Smooth muscle cell (in vitro differentiated cells): ENCODE measurements at regions not wholly inside any gene's neighbourhood (a gene's known extent, or its start where the extent isn't known, plus 50 kb on each side); places are given as distances from the start of the nearest gene placed in this dataset.

Source experiments
- DNase-seq: peaks from one replicate; lab custom pipeline; 2025; ENCODE audit not compliant: unreplicated experiment; lab: John Stamatoyannopoulos, UW
- H2AFZ ChIP-seq: fragments of 200-600 bp; sonication (generic); 2 replicates; pipeline ENCODE4 v1.6.0; 2016; ENCODE audit warnings: antibody characterized with exemption, low read depth, mild to moderate bottlenecking
- H3F3A ChIP-seq: fragments of 200-600 bp; sonication (generic); 2 replicates; pipeline ENCODE4 v1.6.0; 2017; ENCODE audit warnings: antibody characterized with exemption, low read depth
- H3K27ac ChIP-seq: fragments of 200-600 bp; sonication (generic); 2 replicates; pipeline ENCODE4 v1.5.1; 2016; ENCODE audit warnings: low read depth, mild to moderate bottlenecking
- H3K27me3 ChIP-seq: fragments of 200-600 bp; sonication (generic); 2 replicates; pipeline ENCODE4 v1.6.1; 2016; ENCODE audit warnings: low read depth, mild to moderate bottlenecking
- H3K36me3 ChIP-seq: fragments of 200-600 bp; sonication (generic); 2 replicates; pipeline ENCODE4 v1.5.1; 2016; ENCODE audit warnings: low read depth
- H3K4me1 ChIP-seq: fragments of 200-600 bp; sonication (generic); 2 replicates; pipeline ENCODE4 v1.5.1; 2016; ENCODE audit warnings: low read depth
- H3K4me2 ChIP-seq: fragments of 200-600 bp; sonication (generic); 2 replicates; pipeline ENCODE4 v1.6.0; 2016; ENCODE audit warnings: mild to moderate bottlenecking
- H3K4me3 ChIP-seq: fragments of 200-600 bp; sonication (generic); 2 replicates; pipeline ENCODE4 v1.5.1; 2016; ENCODE audit warnings: mild to moderate bottlenecking
- H3K79me2 ChIP-seq: fragments of 200-600 bp; sonication (generic); 2 replicates; pipeline ENCODE4 v1.6.0; 2016; ENCODE audit warnings: low read depth, mild to moderate bottlenecking
- H3K9ac ChIP-seq: fragments of 200-600 bp; sonication (generic); 2 replicates; pipeline ENCODE4 v1.6.0; 2016; ENCODE audit warnings: low read depth
- H3K9me3 ChIP-seq: fragments of 200-600 bp; sonication (generic); replicated peaks from 2 replicates; pipeline ENCODE4 v1.5.1; 2016; ENCODE audit warnings: low read depth
- H4K20me1 ChIP-seq: fragments of 200-600 bp; sonication (generic); 2 replicates; pipeline ENCODE4 v1.6.0; 2016; ENCODE audit warnings: low read depth
- WGBS: methylation state at CpG from one replicate; pipeline ENCODE4 v1.1.7; 2016; ENCODE audit warnings: low lambda C conversion rate; 5-methylcytosine and 5-hydroxymethylcytosine counted together
- TF ChIP-seq, protein P1 (sequence below): fragments of 200-600 bp; sonication (generic); IDR thresholded peaks from 2 replicates; pipeline ENCODE4 v1.5.1; 2017; ENCODE audit warnings: borderline replicate concordance, mild to moderate bottlenecking, antibody characterized with exemption; ENCODE audit not compliant: insufficient read depth, poor library complexity, severe bottlenecking

DNA sequence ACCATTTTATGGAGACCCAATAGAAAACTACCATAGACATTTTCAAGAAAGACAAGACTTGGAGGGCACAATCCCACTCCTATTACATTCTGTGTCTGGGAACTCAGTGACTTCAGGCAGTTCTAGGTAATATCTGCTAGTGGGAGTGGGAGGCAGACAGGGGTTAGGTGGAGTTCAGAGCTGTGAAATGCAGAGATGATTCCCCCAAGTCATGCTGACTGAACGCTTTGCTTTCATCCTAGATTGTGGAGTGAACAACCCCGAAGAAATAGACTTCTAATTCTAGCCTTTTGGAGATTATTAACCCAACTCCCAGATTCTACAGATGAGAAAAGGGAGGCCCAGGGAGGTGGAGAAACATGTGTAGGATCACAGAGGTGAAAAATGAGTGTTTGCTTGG, 437.8 kb upstream of the CADM1 start:
- Histone ChIP-seq H3K36me3 (no peaks in the 10 kb centered on the region), H3K9ac (peak overlapping the region; percentile 26)

GRCh38 chr11:115941481-115941993, 437.3 kb upstream of the CADM1 start:
- Histone ChIP-seq H3K27ac (peak overlapping the region; percentile 89), H3K4me3 (no peak overlapping the region), H3K79me2 (no peaks in the 10 kb centered on the region), H3K36me3 (no peaks in the 10 kb centered on the region), H3K9me3 (no peaks in the 10 kb centered on the region), H3K27me3 (peaks cover 8% of the 10 kb centered on the region), H3K4me1 (no peaks in the 10 kb centered on the region), H3K4me2 (peak overlapping the region; percentile 54), H4K20me1 (no peaks in the 10 kb centered on the region), H3K9ac (peak overlapping the region; percentile 50), H3F3A (no peaks in the 10 kb centered on the region), H2AFZ (no peak overlapping the region)
- WGBS: 20% methylated on average over 15 of the region's 15 CpGs
- TF ChIP-seq, protein P1, sequence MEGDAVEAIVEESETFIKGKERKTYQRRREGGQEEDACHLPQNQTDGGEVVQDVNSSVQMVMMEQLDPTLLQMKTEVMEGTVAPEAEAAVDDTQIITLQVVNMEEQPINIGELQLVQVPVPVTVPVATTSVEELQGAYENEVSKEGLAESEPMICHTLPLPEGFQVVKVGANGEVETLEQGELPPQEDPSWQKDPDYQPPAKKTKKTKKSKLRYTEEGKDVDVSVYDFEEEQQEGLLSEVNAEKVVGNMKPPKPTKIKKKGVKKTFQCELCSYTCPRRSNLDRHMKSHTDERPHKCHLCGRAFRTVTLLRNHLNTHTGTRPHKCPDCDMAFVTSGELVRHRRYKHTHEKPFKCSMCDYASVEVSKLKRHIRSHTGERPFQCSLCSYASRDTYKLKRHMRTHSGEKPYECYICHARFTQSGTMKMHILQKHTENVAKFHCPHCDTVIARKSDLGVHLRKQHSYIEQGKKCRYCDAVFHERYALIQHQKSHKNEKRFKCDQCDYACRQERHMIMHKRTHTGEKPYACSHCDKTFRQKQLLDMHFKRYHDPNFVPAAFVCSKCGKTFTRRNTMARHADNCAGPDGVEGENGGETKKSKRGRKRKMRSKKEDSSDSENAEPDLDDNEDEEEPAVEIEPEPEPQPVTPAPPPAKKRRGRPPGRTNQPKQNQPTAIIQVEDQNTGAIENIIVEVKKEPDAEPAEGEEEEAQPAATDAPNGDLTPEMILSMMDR: no peak
- peak; percentile 27 for DNase-seq

More for the DNA sequence above, 437.8 kb upstream of the CADM1 start:
- 47% methylated on average over 2 of the region's 2 CpGs for WGBS
- Histone ChIP-seq H3K4me3 (no peak overlapping the region), H3F3A (no peaks in the 10 kb centered on the region), H3K4me1 (no peaks in the 10 kb centered on the region), H4K20me1 (no peaks in the 10 kb centered on the region), H2AFZ (no peak overlapping the region), H3K4me2 (peak overlapping the region; percentile 49), H3K27me3 (peaks cover 8% of the 10 kb centered on the region), H3K79me2 (no peaks in the 10 kb centered on the region), H3K9me3 (no peaks in the 10 kb centered on the region), H3K27ac (peak overlapping the region; percentile 89)
- no peak for DNase-seq
- TF ChIP-seq, protein P1: no peak

DNA sequence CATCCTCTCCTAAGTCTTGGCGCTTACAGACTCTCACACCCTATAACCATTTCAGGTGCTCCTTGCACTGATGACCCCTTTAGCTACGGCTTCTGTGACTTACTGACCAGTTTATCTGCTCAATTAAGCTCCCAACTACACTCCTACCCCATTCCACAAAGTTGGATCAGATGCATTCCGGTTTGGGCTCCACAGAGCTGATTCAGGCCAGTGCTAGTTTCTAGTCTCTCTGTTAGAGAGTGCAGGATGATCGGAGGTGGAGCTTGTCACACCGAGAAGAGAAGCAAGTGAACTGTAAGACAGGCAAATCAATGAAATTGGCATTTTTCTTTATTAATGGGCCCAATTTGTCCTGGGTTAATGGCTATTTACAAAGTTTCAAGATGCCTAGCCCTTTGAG, 436.8 kb upstream of the CADM1 start:
- Histone ChIP-seq H4K20me1 (no peaks in the 10 kb centered on the region), H2AFZ (no peak overlapping the region), H3K4me2 (peak overlapping the region; percentile 54), H3K27ac (peak overlapping the region; percentile 88), H3K36me3 (no peaks in the 10 kb centered on the region), H3K79me2 (no peaks in the 10 kb centered on the region), H3K4me3 (no peak overlapping the region), H3K9me3 (no peaks in the 10 kb centered on the region), H3K27me3 (peaks cover 9% of the 10 kb centered on the region), H3K9ac (peak overlapping the region; percentile 50), H3F3A (no peaks in the 10 kb centered on the region), H3K4me1 (no peaks in the 10 kb centered on the region)
- 63% methylated on average over 5 of the region's 5 CpGs for WGBS
- TF ChIP-seq, protein P1: no peak
- DNase-seq: no peak

- no peak overlapping the region for H3K27ac ChIP-seq
- H3K79me2 ChIP-seq: no peaks in the 10 kb centered on the region
- H3K4me1 ChIP-seq: no peaks in the 10 kb centered on the region
- no peak overlapping the region for H3K9ac ChIP-seq
- peaks cover 21% of the 10 kb centered on the region for H3K27me3 ChIP-seq
- no peak overlapping the region for H2AFZ ChIP-seq
- TF ChIP-seq, protein P1: no peak
- no peaks in the 10 kb centered on the region for H3K36me3 ChIP-seq
- no peaks in the 10 kb centered on the region for H3F3A ChIP-seq
- H3K9me3 ChIP-seq: no peaks in the 10 kb centered on the region
- no peak overlapping the region for H3K4me2 ChIP-seq
- 90% methylated on average over 7 of the region's 7 CpGs for WGBS
- no peaks in the 10 kb centered on the region for H4K20me1 ChIP-seq
- no peak for DNase-seq
- no peak overlapping the region for H3K4me3 ChIP-seq
Observed at GRCh38 chr11:115939731-115940421, 435.7 kb upstream of the CADM1 start.
